Mesenchymal stem cell (in vitro differentiated cells and primary cell): ENCODE measurements at regions not wholly inside any gene's neighbourhood (a gene's known extent, or its start where the extent isn't known, plus 50 kb on each side); places are given as distances from the start of the nearest gene placed in this dataset.
"Not testable (repeated sequence)": the region's sequence is repeated elsewhere in the genome, so short reads cannot be mapped to it uniquely, and the experiment has no call there.

Experiments used
- DNase-seq: peaks from one replicate; pipeline ENCODE4 v3.0.0-alpha.2; 2013
- H2AFZ ChIP-seq: one replicate; pipeline ENCODE4 v1.6.1; 2013; ENCODE audit warnings: low read depth, mild to moderate bottlenecking, control low read depth, inconsistent platforms, low read length, moderate library complexity
- H2AK5ac ChIP-seq: 2 replicates; pipeline ENCODE4 v1.6.1; 2013; ENCODE audit warnings: low read length, moderate library complexity, mild to moderate bottlenecking, inconsistent platforms; ENCODE audit not compliant: severe bottlenecking
- H2BK120ac ChIP-seq: one replicate; pipeline ENCODE4 v1.6.1; 2013; ENCODE audit warnings: low read depth, mild to moderate bottlenecking, inconsistent platforms, low read length, moderate library complexity
- H2BK12ac ChIP-seq, 2 experiments: one replicate each; pipeline ENCODE4 v1.6.1; 2013; ENCODE audit warnings: inconsistent platforms in 2 of 2, low read length in 2 of 2, mild to moderate bottlenecking in 2 of 2, moderate library complexity in 2 of 2, control low read depth in 1 of 2
- H2BK15ac ChIP-seq: one replicate; pipeline ENCODE4 v1.6.1; 2013; ENCODE audit warnings: mild to moderate bottlenecking, low read depth, inconsistent platforms; ENCODE audit not compliant: poor library complexity, severe bottlenecking
- H2BK5ac ChIP-seq: 2 replicates; pipeline ENCODE4 v1.6.1; 2013; ENCODE audit warnings: low read depth, mild to moderate bottlenecking, low read length, control low read depth, inconsistent platforms; ENCODE audit not compliant: poor library complexity, severe bottlenecking
- H3K14ac ChIP-seq, 2 experiments: one replicate each; pipeline ENCODE4 v1.6.1; 2013; ENCODE audit warnings: inconsistent platforms in 2 of 2, low read length in 2 of 2, control low read depth in 1 of 2, mild to moderate bottlenecking in 1 of 2, moderate library complexity in 1 of 2
- H3K18ac ChIP-seq, 2 experiments: one replicate each; pipeline ENCODE4 v1.6.1; 2013; ENCODE audit warnings: inconsistent platforms in 2 of 2, low read length in 2 of 2, control low read depth in 1 of 2, low read depth in 1 of 2, mild to moderate bottlenecking in 1 of 2
- H3K23ac ChIP-seq, 2 experiments: one replicate each; pipeline ENCODE4 v1.6.1; 2013; ENCODE audit warnings: inconsistent platforms in 2 of 2, low read length in 2 of 2, mild to moderate bottlenecking in 2 of 2, moderate library complexity in 2 of 2, control low read depth in 1 of 2
- H3K27ac ChIP-seq: 2 replicates; pipeline ENCODE4 v1.5.1; 2013; ENCODE audit warnings: mild to moderate bottlenecking, moderate library complexity, low read length, control low read depth, inconsistent platforms; ENCODE audit not compliant: poor library complexity, severe bottlenecking
- H3K27me3 ChIP-seq, 2 experiments: 2 replicates each; pipeline versions ENCODE4 v1.6.1 to v1.7.0; 2013; ENCODE audit warnings: low read length in 2 of 2, mild to moderate bottlenecking in 2 of 2, moderate library complexity in 2 of 2, control low read depth in 1 of 2, inconsistent platforms in 1 of 2; ENCODE audit not compliant: control insufficient read depth in 1 of 2, insufficient read depth in 1 of 2
- H3K36me3 ChIP-seq, 2 experiments: 2 replicates each; pipeline versions ENCODE4 v1.6.1 to v1.7.0; 2013; ENCODE audit warnings: low read length in 2 of 2, control low read depth in 1 of 2, inconsistent platforms in 1 of 2, low read depth in 1 of 2, mild to moderate bottlenecking in 1 of 2; ENCODE audit not compliant: insufficient read depth in 2 of 2, control insufficient read depth in 1 of 2
- H3K4ac ChIP-seq, 2 experiments: one replicate each; pipeline ENCODE4 v1.6.1; 2013; ENCODE audit warnings: inconsistent platforms in 2 of 2, low read length in 2 of 2, mild to moderate bottlenecking in 2 of 2, moderate library complexity in 2 of 2, control low read depth in 1 of 2, low read depth in 1 of 2
- H3K4me1 ChIP-seq: 2 replicates; pipeline ENCODE4 v1.6.1; 2013; ENCODE audit warnings: low read depth, low read length, control low read depth; ENCODE audit not compliant: control insufficient read depth, insufficient read depth
- H3K4me2 ChIP-seq: 2 replicates; pipeline ENCODE4 v1.6.1; 2013; ENCODE audit warnings: low read length, mild to moderate bottlenecking, inconsistent platforms; ENCODE audit not compliant: poor library complexity, severe bottlenecking
- H3K4me3 ChIP-seq, 2 experiments: 2 replicates each; pipeline versions ENCODE4 v1.5.1 to v1.7.0; 2013; ENCODE audit warnings: low read length in 2 of 2, mild to moderate bottlenecking in 2 of 2, control low read depth in 1 of 2, low read depth in 1 of 2; ENCODE audit not compliant: insufficient read depth in 1 of 2
- H3K79me1 ChIP-seq: replicated peaks from 2 replicates; pipeline ENCODE4 v1.6.1; 2013; ENCODE audit warnings: mild to moderate bottlenecking, control low read depth, low read length, inconsistent platforms; ENCODE audit not compliant: poor library complexity, severe bottlenecking
- H3K9ac ChIP-seq: 2 replicates; pipeline ENCODE4 v1.7.0; 2013; ENCODE audit warnings: mild to moderate bottlenecking, low read length, moderate library complexity
- H3K9me3 ChIP-seq: 2 replicates; pipeline ENCODE4 v1.7.0; 2013; ENCODE audit warnings: mild to moderate bottlenecking, low read length; ENCODE audit not compliant: control insufficient read depth
- H4K8ac ChIP-seq: one replicate; pipeline ENCODE4 v1.6.1; 2013; ENCODE audit warnings: inconsistent platforms, mild to moderate bottlenecking, low read length, moderate library complexity
- H4K91ac ChIP-seq: one replicate; pipeline ENCODE4 v1.6.1; 2013; ENCODE audit warnings: mild to moderate bottlenecking, low read length, inconsistent platforms
- WGBS: methylation state at CpG from one replicate; pipeline ENCODE4 v1.1.7; 2013; ENCODE audit warnings: mixed read lengths; 5-methylcytosine and 5-hydroxymethylcytosine counted together

DNA sequence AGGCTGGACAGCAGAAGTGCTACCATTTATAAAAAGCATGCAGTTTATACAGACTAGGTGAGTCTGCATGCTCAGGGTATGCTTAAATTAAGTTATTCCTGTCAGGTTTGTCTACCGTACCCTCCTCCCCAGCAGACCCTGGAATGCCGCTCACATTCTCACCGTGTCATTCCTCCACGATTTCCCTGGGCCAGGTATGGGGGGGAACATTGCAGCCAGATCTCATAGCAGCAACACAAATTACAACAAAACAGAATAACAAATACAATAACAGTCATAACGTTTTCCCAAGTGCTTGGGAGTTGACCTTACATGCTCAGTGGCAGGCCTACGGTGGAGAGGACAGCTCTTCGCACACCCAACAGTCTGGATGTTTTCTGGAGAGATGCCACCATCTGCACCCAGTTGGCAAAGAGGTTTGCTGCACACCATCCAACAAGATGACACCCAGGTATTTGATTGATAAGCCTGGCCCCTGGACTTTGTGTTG is 771.6 kb upstream of the TPTE start:
- H4K8ac ChIP-seq, H4K91ac ChIP-seq, H3K4me3 ChIP-seq, H2BK120ac ChIP-seq, H2AK5ac ChIP-seq, H3K23ac ChIP-seq, DNase-seq, H3K4ac ChIP-seq, H3K4me1 ChIP-seq, H3K9ac ChIP-seq, H2BK15ac ChIP-seq, H3K14ac ChIP-seq, H2BK5ac ChIP-seq, H3K18ac ChIP-seq, H3K36me3 ChIP-seq, H3K4me2 ChIP-seq, H3K27me3 ChIP-seq, H3K27ac ChIP-seq, H3K79me1 ChIP-seq, H2AFZ ChIP-seq, H2BK12ac ChIP-seq: not testable (repeated sequence)
- H3K9me3 ChIP-seq: peaks cover 21% of the 10 kb centered on the region
- 71% methylated on average over 7 of the region's 7 CpGs for WGBS

DNA sequence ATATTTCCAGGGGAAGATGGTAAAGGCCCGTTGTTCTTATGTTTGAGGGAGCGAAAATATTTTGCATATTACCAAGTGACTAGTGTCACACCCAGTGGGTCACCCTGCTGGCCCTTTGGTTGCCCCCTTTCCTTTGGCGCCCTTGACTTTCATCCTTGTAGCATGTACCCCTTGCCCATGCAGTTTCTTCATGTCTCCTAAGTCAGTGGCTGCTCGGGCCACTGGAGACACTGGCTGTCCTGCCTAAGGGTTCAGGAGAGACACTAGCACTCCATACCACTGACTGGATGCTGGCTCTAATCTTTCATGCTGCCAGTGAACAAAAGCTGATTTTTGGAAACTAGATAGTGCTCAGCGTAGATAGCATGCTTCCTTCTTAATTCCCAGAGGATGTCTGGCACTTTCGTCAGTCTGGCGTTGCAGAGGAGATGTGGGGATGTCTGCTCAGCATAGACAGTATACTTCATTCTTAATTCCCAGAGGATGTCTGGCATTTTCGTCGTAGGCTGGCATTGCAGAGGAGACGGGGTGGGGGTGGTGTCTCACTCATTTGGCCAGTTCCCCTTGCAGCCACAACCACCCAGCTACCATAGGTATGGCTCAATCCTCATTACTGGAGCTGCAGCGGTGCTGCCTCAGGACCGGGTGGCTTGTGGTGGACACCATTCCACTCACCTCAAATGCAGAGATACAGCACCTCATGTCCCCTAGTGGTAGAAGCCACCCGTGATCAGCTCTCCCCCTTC is 770.9 kb upstream of the TPTE start:
- H4K91ac ChIP-seq: no peak overlapping the region
- H3K4me2 ChIP-seq: no peak overlapping the region
- H3K4ac ChIP-seq: no peak overlapping the region
- H2BK12ac ChIP-seq: no peak overlapping the region
- H2AFZ ChIP-seq: no peak overlapping the region
- H2BK5ac ChIP-seq: no peak overlapping the region
- H3K14ac ChIP-seq: no peak overlapping the region
- no peaks in the 10 kb centered on the region for H3K79me1 ChIP-seq
- 69% methylated on average over 13 of the region's 13 CpGs for WGBS
- no peak overlapping the region for H3K27ac ChIP-seq
- no peaks in the 10 kb centered on the region for H3K36me3 ChIP-seq
- H3K18ac ChIP-seq: no peak overlapping the region
- no peaks in the 10 kb centered on the region for H3K4me1 ChIP-seq
- no peak for DNase-seq
- no peak overlapping the region for H3K9ac ChIP-seq
- H3K4me3 ChIP-seq: no peak overlapping the region
- no peak overlapping the region for H4K8ac ChIP-seq
- H2AK5ac ChIP-seq: no peak overlapping the region
- H3K9me3 ChIP-seq: peaks cover 18% of the 10 kb centered on the region
- H2BK120ac ChIP-seq: no peak overlapping the region
- H2BK15ac ChIP-seq: no peak overlapping the region
- no peak overlapping the region for H3K23ac ChIP-seq
- H3K27me3 ChIP-seq: no peaks in the 10 kb centered on the region

DNA sequence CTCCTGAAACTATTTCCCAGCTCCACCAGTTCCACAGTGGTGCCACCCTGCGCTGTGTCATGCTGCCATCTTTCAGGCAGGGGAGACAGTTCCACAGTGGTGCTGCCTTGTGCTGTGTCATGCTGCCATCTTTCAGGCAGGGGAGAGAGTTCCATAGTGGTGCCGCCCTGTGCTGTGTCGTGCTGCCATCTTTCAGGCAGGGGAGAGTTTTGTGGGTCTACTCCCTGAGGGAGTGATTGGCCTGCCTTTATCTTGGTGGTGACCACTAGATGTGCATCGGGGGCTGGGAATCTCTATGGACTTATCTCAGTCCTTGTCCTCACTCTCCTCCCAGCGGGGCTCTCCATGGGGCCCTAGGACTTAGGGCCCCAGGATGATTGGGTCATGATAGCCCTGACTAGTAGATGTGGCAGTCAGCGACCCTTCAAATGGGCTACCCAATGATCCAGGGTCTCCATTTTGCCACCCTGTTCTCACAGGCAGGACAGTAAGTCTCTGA is 770.2 kb upstream of the TPTE start:
- H3K23ac ChIP-seq, H3K36me3 ChIP-seq, H3K4me2 ChIP-seq, H2BK120ac ChIP-seq, H2AK5ac ChIP-seq, H2BK15ac ChIP-seq, H3K18ac ChIP-seq, H2AFZ ChIP-seq, H3K27me3 ChIP-seq, H3K27ac ChIP-seq, DNase-seq, H3K79me1 ChIP-seq, H3K4ac ChIP-seq, H3K4me3 ChIP-seq, H2BK12ac ChIP-seq, H3K4me1 ChIP-seq, H2BK5ac ChIP-seq, H4K8ac ChIP-seq, H3K9ac ChIP-seq, H3K14ac ChIP-seq: not testable (repeated sequence)
- WGBS: 53% methylated on average over 6 of the region's 6 CpGs
- Histone ChIP-seq H3K9me3 (peaks cover 18% of the 10 kb centered on the region), H4K91ac (peak overlapping the region; percentile 28)

DNA sequence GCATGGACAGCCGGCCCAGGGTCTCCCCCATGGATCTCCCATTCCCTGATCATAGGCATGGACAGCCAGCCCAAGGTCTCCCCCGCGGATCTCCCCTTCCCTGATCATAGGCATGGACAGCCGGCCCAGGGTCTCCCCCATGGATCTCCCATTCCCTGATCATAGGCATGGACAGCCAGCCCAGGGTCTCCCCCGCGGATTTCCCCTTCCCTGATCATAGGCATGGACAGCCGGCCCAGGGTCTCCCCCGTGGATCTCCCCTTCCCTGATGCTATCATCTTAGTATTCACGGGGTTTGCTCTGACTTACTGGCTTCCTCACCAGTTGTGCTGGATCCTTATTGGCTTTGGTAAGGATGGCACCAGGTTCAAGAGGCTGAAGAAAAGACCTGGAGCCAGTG is 769.4 kb upstream of the TPTE start:
- H3K18ac ChIP-seq, H3K4me3 ChIP-seq, H3K27me3 ChIP-seq, H3K4me1 ChIP-seq, H2BK120ac ChIP-seq, H4K91ac ChIP-seq, DNase-seq, H3K4me2 ChIP-seq, H3K79me1 ChIP-seq, H3K4ac ChIP-seq, H4K8ac ChIP-seq, H3K14ac ChIP-seq, H3K23ac ChIP-seq, H3K36me3 ChIP-seq, H2AFZ ChIP-seq, H2BK5ac ChIP-seq, H3K27ac ChIP-seq, H3K9ac ChIP-seq, H2BK15ac ChIP-seq, H2BK12ac ChIP-seq, H2AK5ac ChIP-seq: not testable (repeated sequence)
- peaks cover 18% of the 10 kb centered on the region for H3K9me3 ChIP-seq
- WGBS: 73% methylated on average over 9 of the region's 9 CpGs
